Fibroblast of lung (primary cell): ENCODE measurements at regions not wholly inside any gene's neighbourhood (a gene's known extent, or its start where the extent isn't known, plus 50 kb on each side); places are given as distances from the start of the nearest gene placed in this dataset.

Experiments used
- DNase-seq, 2 donors: peaks; one replicate each; pipeline versions ENCODE4 v3.0.0 to v3.0.0-alpha.2; 2010; ENCODE audit warnings: low read depth in 2 of 2
- H2AFZ ChIP-seq: 2 replicates; pipeline ENCODE4 v1.5.1; 2012; ENCODE audit warnings: low read length, control low read depth, inconsistent platforms
- H3K27ac ChIP-seq: 2 replicates; pipeline ENCODE4 v1.5.1; 2011; ENCODE audit warnings: low read length, control low read depth; ENCODE audit not compliant: insufficient read depth
- H3K27me3 ChIP-seq: 2 replicates; pipeline ENCODE4 v1.5.1; 2011; ENCODE audit warnings: mild to moderate bottlenecking, low read length; ENCODE audit not compliant: control insufficient read depth, insufficient read depth
- H3K36me3 ChIP-seq: 2 replicates; pipeline ENCODE4 v1.5.1; 2011; ENCODE audit warnings: low read length; ENCODE audit not compliant: control insufficient read depth, insufficient read depth
- H3K4me1 ChIP-seq: 2 replicates; pipeline ENCODE4 v1.5.1; 2011; ENCODE audit warnings: low read length; ENCODE audit not compliant: control insufficient read depth, insufficient read depth; ENCODE audit errors: extremely low read depth
- H3K4me2 ChIP-seq: 2 replicates; pipeline ENCODE4 v1.5.1; 2011; ENCODE audit warnings: low read length, control low read depth; ENCODE audit not compliant: insufficient read depth; ENCODE audit errors: extremely low read depth
- H3K4me3 ChIP-seq, 4 experiments: fragments of 200-600 bp in 1 of 4; sonication (generic) in 1 of 4; replicated peaks in 1 of 4; 2 replicates each; pipeline ENCODE4 v1.5.1; 2011 to 2016; ENCODE audit warnings: low read length in 4 of 4, low read depth in 3 of 4, mild to moderate bottlenecking in 3 of 4, control low read depth in 2 of 4, inconsistent platforms in 1 of 4, mixed read lengths in 1 of 4; ENCODE audit not compliant: insufficient read depth in 1 of 4; ENCODE audit errors: control extremely low read depth in 1 of 4
- H3K79me2 ChIP-seq: 2 replicates; pipeline ENCODE4 v1.5.1; 2012; ENCODE audit warnings: mild to moderate bottlenecking, low read length, inconsistent platforms; ENCODE audit not compliant: control insufficient read depth, insufficient read depth
- H3K9ac ChIP-seq: 2 replicates; pipeline ENCODE4 v1.5.1; 2011; ENCODE audit warnings: mild to moderate bottlenecking, low read length, control low read depth; ENCODE audit not compliant: insufficient read depth
- H3K9me3 ChIP-seq: 2 replicates; pipeline ENCODE4 v1.5.1; 2012; ENCODE audit warnings: low read depth, low read length; ENCODE audit not compliant: control insufficient read depth, insufficient read depth
- H4K20me1 ChIP-seq: 2 replicates; pipeline ENCODE4 v1.5.1; 2011; ENCODE audit warnings: low read length; ENCODE audit not compliant: control insufficient read depth, insufficient read depth; ENCODE audit errors: extremely low read depth
- CTCF ChIP-seq, 2 donors: IDR thresholded peaks in 1 of 2; conservative IDR thresholded peaks in 1 of 2; 1 replicate in 1 of 2; 2 replicates in 1 of 2; pipeline ENCODE4 v1.5.1; 2011 to 2012; ENCODE audit warnings: low read length in 2 of 2, control low read depth in 1 of 2, inconsistent platforms in 1 of 2, low read depth in 1 of 2, mild to moderate bottlenecking in 1 of 2
- EZH2 ChIP-seq: IDR thresholded peaks from 2 replicates; pipeline ENCODE4 v1.5.1; 2012; ENCODE audit warnings: low read length, control low read depth, mild to moderate bottlenecking; ENCODE audit errors: missing control alignments

DNA sequence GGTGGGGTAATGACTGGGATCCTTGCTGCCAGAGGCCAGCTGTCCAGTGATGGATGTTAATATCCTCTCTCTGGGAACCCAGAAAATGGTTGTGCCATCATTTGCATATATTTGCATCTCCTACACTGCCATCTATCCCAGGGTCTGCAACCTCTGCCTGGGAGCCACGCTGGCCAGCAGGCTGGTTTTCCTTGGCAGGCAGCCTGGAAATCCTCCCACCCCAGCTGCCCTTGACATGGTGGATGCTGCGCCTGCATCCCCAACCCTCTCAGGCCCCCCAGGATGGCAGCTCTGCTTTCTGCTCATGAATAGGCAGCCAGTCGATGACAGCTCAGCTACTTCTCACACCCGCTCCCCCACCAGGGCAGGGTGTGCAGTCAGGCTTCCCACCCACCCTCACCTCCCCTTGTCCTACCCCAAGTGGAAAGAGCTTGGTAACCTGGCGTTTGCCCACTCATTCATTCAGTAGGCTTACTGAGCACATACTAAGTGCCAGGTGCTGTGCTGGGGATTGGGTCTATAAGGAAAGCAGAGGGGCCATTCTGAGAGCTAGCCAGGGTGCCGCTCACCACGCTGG lies 202.5 kb downstream of the TRIM29 start:
- Histone ChIP-seq H2AFZ (no peak overlapping the region), H3K36me3 (no peaks in the 10 kb centered on the region), H4K20me1 (no peaks in the 10 kb centered on the region), H3K27ac (no peak overlapping the region), H3K79me2 (no peaks in the 10 kb centered on the region), H3K27me3 (no peaks in the 10 kb centered on the region), H3K4me3 (no peak overlapping the region), H3K4me1 (no peaks in the 10 kb centered on the region), H3K9me3 (no peaks in the 10 kb centered on the region), H3K9ac (no peak overlapping the region), H3K4me2 (no peak overlapping the region)
- no peak for DNase-seq
- TF ChIP-seq CTCF (conservative IDR thresholded peaks at IDR 0.05 in 1 of 2, IDR thresholded peaks at IDR 0.05 in 1 of 2; ENCODE audit: low read depth in 1 of 2, low read length in 2 of 2) (no peak), EZH2 (no peak)

- Histone ChIP-seq H3K36me3 (no peaks in the 10 kb centered on the region), H3K4me1 (no peaks in the 10 kb centered on the region), H2AFZ (no peak overlapping the region), H3K4me3 (no peak overlapping the region), H4K20me1 (no peaks in the 10 kb centered on the region), H3K9ac (no peak overlapping the region), H3K79me2 (no peaks in the 10 kb centered on the region), H3K4me2 (no peak overlapping the region), H3K27me3 (no peaks in the 10 kb centered on the region), H3K27ac (no peak overlapping the region), H3K9me3 (no peaks in the 10 kb centered on the region)
- no peak for TF ChIP-seq EZH2
- TF ChIP-seq CTCF (conservative IDR thresholded peaks at IDR 0.05 in 1 of 2, IDR thresholded peaks at IDR 0.05 in 1 of 2; ENCODE audit: low read depth in 1 of 2, low read length in 2 of 2), result no peak
- DNase-seq, result no peak
Measured at GRCh38 chr11:119934866-119935265, 203.0 kb downstream of the TRIM29 start.

- no peak for TF ChIP-seq EZH2
- H3K27me3 ChIP-seq, result no peaks in the 10 kb centered on the region
Measured at GRCh38 chr11:119934267-119934666, 203.6 kb downstream of the TRIM29 start.

More at GRCh38 chr11:119934267-119934666, 203.6 kb downstream of the TRIM29 start:
- Histone ChIP-seq H3K9ac (no peak overlapping the region), H2AFZ (no peak overlapping the region), H3K4me1 (no peaks in the 10 kb centered on the region), H3K36me3 (no peaks in the 10 kb centered on the region), H3K79me2 (no peaks in the 10 kb centered on the region), H3K9me3 (no peaks in the 10 kb centered on the region), H4K20me1 (no peaks in the 10 kb centered on the region), H3K4me2 (no peak overlapping the region), H3K27ac (no peak overlapping the region), H3K4me3 (no peak overlapping the region)
- DNase-seq, result no peak
